NCI-H526 (cell line): ENCODE measurements at regions not wholly inside any gene's neighbourhood (a gene's known extent, or its start where the extent isn't known, plus 50 kb on each side); places are given as distances from the start of the nearest gene placed in this dataset.

Experiments used
- DNase-seq, 2 experiments: peaks; one replicate each; lab custom pipeline; 2025; lab: John Stamatoyannopoulos, UW

DNA sequence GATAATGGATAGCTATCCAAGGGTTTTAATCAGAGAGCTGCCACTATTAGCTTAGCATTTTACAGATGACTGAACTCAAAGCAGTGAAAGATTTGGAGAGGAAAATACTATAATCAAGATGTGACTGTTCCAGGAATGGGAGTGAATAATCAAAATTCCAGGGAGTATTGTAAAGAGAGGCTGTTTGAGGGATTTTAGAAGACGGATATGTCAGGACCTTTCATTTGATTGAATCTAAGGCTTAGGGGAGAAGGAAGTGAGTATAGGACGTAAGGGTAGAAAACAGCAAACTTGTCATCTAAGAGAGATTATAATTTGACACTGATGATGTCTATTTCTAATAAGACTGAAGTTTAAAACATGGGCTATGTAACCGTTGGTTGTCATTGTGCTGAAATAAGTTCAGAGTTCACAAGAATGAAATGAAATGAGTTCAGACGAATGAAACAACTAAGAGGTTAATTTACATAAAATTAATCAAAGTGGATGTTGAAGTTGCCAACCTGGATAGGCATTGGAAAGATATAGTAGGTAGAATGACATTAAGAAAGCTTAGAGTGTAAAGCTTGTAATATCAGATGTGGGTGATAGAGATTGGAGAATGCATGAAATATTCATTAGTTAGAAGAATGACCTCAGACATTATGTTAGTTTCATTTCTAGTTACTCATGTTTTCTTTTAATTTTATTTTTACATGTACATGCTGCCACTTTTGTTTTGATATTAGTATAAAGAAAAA lies 842.8 kb downstream of the SI start:
- DNase-seq = no peak

DNA sequence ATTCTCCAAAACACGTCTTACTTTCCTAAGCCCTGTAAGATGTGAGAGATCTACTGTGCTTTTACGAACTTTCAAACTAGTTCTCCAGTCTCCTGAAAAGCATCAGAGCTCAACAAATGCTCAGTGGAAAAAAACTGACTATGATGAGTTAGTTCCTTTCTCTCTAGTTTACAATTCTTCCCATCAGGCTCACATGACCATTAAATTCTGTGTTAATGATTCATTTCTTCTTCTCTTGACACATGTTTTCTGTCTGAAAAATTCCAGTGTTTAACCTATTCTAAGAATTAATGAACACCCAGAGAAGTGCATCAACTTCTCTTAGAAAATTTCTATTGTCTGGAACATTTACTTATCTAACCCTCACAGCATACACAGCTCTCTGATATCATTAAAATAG lies 844.3 kb downstream of the SI start:
- no peak for DNase-seq

DNA sequence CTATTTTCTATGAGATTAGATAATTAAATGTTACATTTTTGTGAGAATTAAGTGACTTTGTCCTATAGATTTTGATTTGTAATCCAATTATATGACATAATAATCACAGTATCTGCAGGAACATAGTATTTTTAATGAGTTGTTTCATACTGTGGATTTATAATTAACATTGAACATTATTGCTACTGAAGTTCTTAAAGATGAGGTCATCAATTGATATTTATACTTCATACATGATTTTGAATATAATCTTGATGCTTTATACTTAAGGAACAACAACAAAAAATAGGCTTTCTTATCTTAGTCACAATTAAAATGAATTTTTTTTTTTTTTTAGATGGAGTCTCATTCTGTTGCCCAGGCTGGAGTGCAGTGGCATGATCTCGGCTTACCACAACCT lies 846.6 kb downstream of the SI start:
- no peak for DNase-seq

DNA sequence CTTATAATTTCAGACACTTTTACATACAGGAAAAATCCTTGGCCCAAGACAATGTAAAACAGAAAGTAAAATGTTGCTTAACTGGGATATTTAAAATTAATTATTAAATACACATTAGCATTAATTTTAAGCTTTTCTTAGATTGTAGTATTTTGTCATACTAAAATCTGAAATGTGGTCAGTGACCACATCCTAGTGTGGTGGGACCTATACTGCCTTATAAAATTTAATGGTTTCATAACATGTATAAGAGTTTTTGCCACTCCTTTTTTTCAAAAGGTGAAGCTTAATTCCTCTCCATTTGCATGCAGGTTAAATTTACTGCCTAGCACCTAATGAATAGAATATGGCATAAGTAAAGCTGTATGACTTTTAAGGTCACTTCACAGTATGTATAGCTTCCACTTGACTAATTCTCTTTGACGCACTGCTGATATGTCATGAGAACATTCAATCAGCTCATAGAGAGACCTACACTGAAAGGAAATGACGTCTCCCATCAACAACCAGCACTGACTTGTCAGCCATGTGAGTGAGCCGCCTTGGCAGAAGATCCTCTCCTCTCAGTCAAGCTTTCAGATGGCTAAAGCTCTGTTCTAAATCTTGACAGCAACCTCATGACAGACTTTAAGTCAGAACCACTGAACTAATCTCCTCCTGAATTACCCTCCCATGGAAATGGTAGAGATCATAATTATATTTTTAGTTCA lies 847.8 kb downstream of the SI start:
- no peak for DNase-seq

DNA sequence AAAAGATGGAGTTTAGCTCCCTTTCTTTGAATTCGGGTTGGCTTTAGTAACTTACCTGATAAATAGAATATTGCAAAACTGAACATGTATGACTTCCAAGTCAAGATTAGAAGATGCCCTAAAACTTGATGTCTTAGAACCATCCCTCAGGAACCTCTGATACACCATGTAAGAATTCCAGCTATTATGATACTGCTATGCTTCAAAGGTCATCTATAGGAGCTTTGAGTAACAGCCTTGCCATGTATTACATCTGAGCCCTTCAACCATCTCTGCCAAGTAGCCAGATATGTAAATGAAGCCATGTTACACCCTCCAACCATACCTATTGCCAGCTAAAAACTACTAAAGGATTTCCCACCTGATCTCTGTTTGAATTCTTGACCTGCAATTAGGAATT lies 854.2 kb downstream of the SI start:
- DNase-seq = no peak

DNA sequence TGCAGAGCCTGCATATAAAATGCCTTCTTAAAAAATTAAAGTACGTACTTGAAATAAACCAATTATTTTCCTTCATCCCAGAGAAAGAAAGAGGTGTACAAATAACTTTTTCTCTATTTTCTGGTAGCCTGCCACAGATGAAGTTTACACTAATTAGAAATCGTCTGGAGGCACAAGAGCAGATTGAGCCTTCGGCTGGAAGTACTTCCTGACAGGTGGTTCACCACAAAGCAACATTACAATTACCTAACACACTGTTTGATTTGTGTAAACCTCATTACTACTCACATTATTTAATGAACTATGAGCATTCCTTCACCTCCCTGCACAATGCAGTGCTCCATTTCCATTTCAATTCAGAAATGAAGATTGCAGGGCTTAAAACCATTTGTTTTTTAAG lies 856.1 kb downstream of the SI start:
- no peak for DNase-seq

DNA sequence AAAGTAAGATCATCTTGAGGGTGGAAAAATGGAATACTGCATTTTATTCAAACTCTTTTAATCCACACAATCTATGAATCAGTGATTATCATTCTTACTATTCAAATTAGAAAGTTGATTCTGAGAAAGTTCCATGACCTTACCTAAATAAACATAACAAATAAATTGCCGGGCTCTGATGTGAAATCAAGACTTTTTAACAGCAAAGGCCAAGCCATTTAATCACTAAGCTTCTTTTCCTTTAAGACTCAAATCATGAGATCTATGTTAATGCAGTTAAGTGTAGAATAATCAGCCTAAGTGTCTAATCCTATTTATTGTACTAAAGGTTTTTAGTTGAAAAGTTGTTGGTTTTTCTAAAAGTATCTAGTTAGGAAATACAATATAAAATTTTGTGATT lies 857.0 kb downstream of the SI start:
- DNase-seq = no peak

DNA sequence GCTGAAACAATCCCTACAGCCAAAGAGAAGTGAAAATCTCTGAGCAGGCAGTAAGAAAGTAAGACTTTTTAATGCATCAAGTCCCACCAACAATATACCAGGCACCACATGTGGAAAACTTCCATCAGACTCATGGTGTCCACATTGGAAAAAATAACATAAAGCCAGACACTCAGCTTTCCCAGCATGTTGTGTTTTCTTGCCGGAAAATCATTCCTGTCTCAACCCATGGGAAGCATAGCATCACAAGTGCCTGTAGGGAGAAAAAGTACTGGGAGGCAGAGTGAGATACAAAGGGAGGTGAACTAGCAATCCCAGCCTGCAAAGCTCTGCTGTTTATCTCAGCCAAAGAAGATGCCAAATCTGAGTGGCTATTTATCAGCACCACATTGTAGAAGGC lies 868.9 kb downstream of the SI start:
- no peak for DNase-seq

DNA sequence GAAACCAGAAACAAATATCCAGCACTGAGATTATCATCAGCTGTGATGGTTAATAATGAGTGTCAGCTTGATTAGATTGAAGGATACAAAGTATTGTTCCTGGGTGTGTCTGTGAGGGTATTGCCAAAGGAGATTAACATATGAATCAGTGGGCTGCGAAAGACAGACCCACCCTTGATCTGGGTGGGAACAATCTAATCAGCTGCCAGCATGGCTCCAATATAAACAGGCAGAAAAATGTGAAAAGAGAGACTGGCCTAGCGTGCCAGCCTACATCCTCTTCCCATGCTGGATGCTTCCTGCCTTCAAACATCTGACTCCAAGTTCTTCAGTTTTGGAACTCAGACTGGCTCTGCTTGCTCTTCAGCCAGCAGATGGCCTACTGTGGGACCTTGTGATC lies 869.5 kb downstream of the SI start:
- no peak for DNase-seq

DNA sequence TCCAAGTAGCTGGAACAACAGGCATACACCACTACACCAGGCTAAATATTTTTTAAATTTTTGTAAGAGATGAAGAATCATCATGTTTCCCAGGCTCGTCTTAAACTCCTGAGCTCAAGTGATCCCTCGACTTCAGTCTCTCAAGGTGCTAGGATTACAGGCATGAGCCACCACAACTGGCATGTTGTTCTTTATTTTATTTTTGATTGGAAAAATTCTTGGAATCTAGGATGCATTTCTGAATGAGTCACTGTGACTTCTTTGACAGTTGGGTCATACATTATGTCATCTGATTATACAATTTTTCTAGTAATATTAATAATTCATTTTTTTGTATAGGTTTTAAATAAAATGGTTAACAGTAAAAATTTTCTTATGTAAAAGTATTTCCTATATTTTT lies 870.2 kb downstream of the SI start:
- no peak for DNase-seq

DNA sequence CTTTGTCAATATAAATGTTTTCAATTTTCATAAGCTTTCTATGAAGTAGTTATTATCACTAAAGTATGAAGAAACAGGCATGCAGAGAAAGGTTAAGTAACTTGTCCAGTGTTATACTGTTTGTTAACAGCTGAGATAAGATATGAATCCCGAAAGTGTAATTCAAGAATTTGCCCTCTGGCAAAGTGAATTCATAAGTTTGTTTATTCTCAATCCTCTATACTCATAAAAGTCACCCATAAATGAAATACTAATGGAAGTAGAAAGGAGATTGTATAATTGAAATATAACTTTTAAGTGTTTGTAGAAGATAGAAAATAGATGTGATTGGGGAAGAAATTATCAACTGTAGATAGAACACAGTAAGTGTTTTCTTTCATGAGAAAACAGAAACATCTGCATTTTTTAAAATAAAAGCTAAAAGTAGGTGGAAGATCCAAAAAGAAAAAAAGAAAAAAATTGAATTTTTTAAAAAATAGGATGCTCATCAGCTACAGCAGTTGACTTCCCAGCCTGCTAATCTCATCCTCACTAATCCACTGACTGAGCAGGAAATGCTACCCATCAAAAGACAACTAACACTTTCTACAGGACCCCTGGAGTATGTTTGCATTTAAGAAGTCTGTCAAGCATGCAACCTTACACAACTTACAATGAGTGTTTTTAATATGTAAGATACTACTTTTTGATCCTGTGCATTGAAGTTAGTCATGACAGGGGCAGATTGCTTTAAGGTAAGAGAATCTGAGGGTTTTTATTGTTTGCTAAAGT lies 878.1 kb downstream of the SI start:
- no peak for DNase-seq

DNA sequence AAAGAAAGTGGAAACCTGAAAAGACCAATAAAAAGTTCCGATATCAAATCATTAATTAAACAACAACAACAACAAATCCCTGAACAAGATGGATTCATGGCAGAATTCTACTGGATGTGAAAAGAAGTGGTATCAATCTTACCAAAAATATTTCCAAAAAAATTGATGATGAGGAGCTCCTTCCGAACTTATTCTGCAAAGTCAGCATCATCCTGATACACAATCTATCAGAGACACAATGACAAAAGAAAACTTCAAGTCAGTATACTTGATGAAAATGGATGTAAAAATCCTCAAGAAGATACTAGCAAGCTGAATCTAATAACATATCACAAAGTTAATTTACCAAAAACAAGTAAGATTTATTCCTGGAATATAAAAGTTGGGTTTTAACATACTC lies 881.8 kb downstream of the SI start:
- DNase-seq = no peak

DNA sequence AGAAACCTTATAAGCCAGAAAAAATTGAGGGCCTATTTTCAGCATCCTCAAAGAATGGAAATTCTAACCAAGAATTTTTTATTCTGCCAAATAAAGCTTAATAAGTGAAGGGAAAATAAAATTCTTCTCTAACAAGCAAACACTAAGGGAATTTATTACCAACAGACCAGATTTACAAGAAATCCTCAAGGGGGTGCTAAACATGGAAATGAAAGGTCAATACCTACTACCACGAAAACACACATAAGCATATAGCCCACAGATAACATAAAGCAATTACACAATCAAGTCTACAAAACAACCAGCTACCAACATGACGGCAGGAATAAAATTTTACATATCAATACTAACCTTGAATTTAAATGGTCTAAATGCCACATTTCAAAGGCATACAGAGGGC lies 883.5 kb downstream of the SI start:
- DNase-seq = peak in 1 of 2 experiments; percentile 7

DNA sequence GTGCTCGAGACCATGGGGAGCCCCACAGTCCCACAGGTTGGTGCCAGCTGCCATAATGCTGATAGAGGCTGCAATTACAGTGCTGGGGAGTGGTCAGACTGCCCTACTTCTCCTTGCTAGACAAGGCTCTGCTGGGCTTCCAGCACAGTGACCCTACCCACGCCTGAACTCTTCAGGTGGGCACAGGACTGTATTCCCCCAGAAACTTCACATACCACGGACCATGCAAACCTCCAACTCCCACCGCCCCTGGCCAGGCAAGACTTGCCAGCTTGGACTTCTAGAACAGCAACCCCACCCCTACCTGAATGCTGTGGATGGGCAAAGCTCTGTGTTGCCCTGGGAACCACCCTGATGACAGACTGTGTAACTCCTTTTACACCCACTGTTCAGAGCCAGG lies 885.3 kb downstream of the SI start:
- DNase-seq = no peak

DNA sequence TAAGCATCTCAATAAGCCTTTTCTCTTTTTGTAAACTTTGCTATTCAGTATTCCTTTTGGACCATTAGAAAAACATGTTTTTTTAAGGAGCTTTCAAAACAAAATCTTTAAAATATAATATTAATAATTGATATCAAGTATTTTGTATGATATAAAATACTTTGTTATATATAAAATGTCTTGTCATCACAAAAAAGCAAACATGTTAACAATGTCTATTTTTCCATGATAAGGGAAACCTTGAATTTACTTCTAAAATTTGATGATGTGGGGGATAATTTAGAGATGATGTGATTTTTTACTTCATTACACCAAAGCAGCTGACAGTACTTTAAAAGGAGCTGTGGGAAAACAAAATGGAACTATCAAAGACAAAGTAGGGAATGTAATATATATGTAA lies 887.7 kb downstream of the SI start:
- no peak for DNase-seq

DNA sequence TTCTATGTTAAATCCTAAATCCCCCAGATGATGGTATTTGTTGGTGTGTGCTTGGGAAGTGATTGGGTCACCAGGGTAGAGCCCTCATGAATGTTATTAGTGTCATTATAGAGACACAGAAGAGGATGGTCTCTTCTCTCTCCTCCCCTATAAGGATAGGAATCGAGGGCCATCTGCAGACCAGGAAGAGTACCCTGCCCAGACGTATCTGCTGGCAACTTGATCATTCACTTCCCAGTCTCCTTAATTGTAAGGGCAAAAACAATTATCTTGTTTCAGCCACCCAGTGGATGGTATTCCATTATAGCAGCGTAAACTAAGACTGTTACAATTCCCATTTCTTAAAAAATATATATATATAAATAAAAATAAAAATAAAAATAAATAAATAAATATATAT lies 892.2 kb downstream of the SI start:
- DNase-seq = peak in 1 of 2 experiments; percentile 9

DNA sequence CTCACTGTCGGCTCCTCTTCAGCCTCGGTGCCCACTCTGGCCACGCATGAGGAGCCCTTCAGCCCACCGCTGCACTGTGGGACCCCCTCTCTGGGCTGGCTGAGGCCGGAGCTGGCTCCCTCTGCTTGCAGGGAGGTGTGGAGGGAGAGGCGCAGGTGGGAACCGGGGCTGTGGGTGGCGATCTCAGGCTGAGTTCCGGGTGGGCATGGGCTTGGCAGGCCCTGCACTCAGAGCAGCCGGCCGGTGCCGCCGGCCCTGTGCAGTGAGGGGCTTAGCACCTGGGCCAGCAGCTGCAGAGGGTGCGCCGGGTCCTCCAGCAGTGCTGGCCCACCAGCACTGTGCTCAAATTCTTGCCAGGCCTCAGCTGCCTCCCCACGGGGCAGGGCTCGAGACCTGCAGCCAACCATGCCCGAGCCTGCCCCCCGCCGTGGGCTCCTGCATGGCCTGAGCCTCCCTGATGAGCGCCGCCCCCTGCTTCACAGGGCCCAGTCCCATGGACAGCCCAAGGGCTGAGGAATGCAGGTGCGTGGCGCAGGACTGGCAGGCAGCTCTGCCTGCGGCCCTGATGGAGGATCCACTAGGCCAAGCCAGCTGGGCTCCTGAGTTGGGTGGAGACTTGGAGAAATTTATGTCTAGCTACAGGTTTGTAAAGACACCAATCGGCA lies 899.1 kb downstream of the SI start:
- no peak for DNase-seq

DNA sequence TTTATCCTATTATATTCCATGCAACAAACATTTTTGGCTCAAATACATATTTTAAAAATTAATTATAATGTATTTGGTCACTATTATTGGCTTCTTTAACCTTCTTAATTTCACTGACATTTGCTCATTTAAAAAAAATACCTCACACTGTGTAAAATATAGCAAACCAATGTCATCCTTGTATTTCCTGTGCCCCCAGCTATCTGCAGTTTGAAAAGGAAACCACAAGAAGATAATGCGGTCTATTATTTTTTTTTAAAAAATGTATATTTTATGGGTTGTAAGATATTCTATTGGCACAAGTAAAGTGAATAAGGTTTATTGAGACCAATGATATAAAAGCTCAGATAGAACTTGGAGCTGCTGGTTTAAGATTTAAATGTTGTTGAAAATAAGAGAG lies 904.2 kb downstream of the SI start:
- DNase-seq = no peak

DNA sequence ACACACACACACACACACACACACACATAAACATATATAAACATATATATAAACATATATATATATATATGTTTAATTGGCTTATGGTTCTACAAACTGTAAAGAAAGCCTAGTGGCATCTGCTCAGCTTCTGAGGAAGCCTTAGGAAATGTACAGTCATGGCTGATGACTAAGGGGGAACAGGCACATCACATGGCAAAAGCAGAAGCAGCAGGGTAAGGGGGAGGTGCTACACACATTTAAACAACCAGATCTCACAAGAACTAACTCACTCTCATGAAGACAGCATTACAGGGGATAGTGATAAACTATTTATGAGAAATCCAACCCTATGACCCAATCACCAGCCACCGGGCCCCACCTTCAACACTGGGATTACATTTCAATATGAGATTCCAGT lies 922.9 kb downstream of the SI start:
- DNase-seq = no peak

DNA sequence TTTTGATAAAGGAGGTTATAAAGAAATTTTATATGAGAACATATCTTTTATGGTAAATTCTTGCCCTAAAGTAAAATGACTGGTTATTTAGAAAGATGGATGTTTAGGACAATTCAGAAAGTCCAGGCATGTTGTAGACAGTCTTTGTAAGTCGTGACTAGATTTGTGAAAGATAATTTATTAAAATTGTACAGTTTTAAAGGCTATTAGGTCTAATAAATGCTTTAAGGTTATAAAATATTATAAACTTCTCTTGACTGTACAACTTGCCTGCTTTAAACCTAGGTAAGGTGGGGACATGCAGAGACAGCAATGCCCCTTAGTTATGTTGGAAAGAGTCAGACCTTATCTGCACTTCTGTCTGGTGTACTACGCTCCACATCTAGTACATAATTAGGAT lies 933.5 kb downstream of the SI start:
- no peak for DNase-seq

DNA sequence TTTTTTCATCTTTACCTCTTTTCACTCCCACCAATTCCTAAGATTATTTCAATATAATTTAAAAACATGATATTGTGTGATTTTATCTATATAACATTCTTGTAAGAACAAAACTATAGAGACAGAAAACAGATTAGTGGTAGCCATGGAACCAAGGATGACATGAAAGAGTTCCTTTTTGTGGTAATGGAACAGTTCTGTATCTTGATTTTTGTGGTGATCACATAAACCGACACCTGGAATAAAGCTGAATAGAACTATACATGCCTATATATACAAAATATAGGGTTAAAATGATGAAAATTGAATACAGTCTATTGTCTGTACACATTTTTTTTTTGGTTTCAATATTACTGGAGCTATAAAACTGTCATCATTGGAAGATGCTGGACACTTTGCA lies 945.4 kb downstream of the SI start:
- DNase-seq = no peak
